IPS DF 6.9 (cell line): ENCODE measurements at regions not wholly inside any gene's neighbourhood (a gene's known extent, or its start where the extent isn't known, plus 50 kb on each side); places are given as distances from the start of the nearest gene placed in this dataset.
"Not testable (repeated sequence)": the region's sequence is repeated elsewhere in the genome, so short reads cannot be mapped to it uniquely, and the experiment has no call there.

ENCODE experiments used
- DNase-seq: peaks from one replicate; pipeline ENCODE4 v3.0.0-alpha.2; 2013; ENCODE audit warnings: low read depth, low spot score
- H3K27ac ChIP-seq: one replicate; pipeline ENCODE4 v1.5.1; 2013; ENCODE audit warnings: low read length, control low read depth
- H3K27me3 ChIP-seq: 2 replicates; pipeline ENCODE4 v1.6.1; 2013; ENCODE audit warnings: mild to moderate bottlenecking, low read length; ENCODE audit not compliant: control insufficient read depth, insufficient read depth
- H3K36me3 ChIP-seq: 2 replicates; pipeline ENCODE4 v1.6.1; 2013; ENCODE audit warnings: low read length; ENCODE audit not compliant: control insufficient read depth, insufficient read depth
- H3K4me1 ChIP-seq: 2 replicates; pipeline ENCODE4 v1.6.1; 2013; ENCODE audit warnings: low read length; ENCODE audit not compliant: control insufficient read depth, insufficient read depth
- H3K4me3 ChIP-seq: 2 replicates; pipeline ENCODE4 v1.5.1; 2013; ENCODE audit warnings: mild to moderate bottlenecking, low read length
- H3K9me3 ChIP-seq: 2 replicates; pipeline ENCODE4 v1.6.1; 2013; ENCODE audit warnings: low read length, inconsistent platforms; ENCODE audit not compliant: control insufficient read depth, insufficient read depth
- WGBS: extraction: QIAGEN DNeasy Blood & Tissue Kit; methylation state at CpG from one replicate; pipeline ENCODE4 v1.1.7; 2013; ENCODE audit warnings: mixed read lengths, missing lambda C conversion rate; ENCODE audit not compliant: insufficient read length, insufficient coverage; 5-methylcytosine and 5-hydroxymethylcytosine counted together

DNA sequence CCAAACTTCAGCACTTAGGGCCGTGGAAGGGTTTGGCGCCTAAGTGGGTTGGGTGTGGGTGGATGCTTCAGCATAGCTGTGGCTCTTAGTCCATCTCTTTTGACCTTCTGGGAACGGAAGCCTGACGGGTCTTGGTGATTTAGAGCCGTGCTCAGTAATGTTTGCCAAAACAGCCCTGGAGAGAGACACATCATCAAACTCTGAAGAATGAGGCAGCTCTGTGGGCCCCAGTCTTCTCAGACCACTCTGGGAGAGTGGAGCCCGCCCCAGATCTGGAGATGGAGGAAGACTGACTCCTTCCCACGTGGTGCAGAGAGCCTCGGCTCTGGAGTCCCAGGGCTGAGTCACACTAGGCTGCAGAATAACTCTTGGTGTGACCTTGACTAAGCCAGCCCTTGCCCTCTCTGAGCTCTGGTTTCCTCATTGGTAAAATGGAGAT lies 168.9 kb downstream of the C11orf91 start:
- Histone ChIP-seq H3K4me1 (no peaks in the 10 kb centered on the region), H3K27me3 (no peaks in the 10 kb centered on the region), H3K27ac (no peak overlapping the region), H3K36me3 (no peaks in the 10 kb centered on the region), H3K4me3 (no peak overlapping the region), H3K9me3 (no peaks in the 10 kb centered on the region)
- WGBS: no CpG with 5 or more reads among the region's 8 CpGs
- DNase-seq: no peak

DNA sequence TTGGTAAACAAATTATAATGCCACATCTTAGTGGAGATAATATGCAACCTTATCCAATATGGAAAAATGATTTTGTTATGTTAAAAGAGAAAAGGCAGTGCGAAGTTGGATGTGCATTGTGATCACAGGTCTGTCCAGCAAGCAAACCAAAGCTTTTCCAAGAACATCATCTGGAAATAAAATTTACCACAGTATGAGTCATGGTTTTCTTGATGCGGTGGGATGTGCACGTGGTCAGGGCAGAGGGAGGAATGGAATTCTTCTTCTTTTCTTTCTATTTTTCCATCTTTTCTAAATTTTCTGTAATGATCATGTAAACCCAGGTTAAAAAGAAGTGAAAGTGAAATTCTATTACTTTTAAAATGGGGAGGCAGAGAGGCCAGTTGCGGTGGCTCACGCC lies 169.8 kb downstream of the C11orf91 start:
- H3K4me1 ChIP-seq: no peaks in the 10 kb centered on the region
- H3K27me3 ChIP-seq: no peaks in the 10 kb centered on the region
- no peak overlapping the region for H3K4me3 ChIP-seq
- no peak for DNase-seq
- no peaks in the 10 kb centered on the region for H3K9me3 ChIP-seq
- WGBS: no CpG with 5 or more reads among the region's 5 CpGs
- no peak overlapping the region for H3K27ac ChIP-seq
- H3K36me3 ChIP-seq: no peaks in the 10 kb centered on the region

DNA sequence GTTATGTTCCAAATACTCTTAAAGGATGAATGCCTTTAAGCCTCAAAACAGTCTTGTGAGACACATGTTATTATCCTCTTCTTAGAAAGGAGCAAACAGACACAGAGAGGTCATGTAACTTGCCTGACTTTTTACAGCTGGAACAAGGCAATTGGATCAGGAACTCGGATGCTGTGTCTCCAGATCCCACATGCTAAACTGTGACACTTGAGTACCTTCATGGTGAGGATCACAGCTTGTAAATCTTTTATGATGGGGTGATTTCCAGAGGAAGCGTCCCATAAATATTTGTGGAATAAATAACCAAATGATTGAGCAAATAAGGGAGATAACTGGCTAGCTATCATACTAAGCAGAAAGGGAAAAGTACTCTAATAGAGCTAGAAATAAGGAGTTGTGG lies 171.2 kb downstream of the C11orf91 start:
- Histone ChIP-seq H3K4me3 (no peak overlapping the region), H3K9me3 (no peaks in the 10 kb centered on the region), H3K36me3 (no peaks in the 10 kb centered on the region), H3K27ac (no peak overlapping the region), H3K27me3 (no peaks in the 10 kb centered on the region), H3K4me1 (no peaks in the 10 kb centered on the region)
- DNase-seq: no peak
- WGBS: no CpG with 5 or more reads among the region's 2 CpGs

DNA sequence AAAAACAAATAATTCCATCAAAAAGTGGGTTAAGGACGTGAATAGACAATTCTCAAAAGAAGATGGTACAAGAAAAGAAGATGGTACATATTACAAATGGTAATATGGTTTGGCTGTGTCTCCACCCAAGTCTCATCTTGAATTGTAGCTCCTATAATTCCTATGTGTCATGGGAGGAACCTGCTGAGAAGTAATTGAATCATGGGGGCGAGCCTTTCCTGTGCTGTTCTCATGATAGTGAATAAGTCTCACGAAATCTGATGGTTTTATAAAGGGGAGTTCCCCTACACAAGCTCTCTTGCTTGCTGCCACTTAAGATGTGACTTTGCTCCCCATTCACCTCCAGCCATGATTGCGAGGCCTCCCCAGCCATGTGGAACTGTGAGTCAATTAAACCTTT lies 172.9 kb downstream of the C11orf91 start:
- not testable (repeated sequence) for H3K4me3 ChIP-seq, H3K36me3 ChIP-seq, H3K27me3 ChIP-seq, H3K4me1 ChIP-seq, H3K27ac ChIP-seq, DNase-seq, H3K9me3 ChIP-seq
- WGBS: no CpG with 5 or more reads among the region's 4 CpGs

DNA sequence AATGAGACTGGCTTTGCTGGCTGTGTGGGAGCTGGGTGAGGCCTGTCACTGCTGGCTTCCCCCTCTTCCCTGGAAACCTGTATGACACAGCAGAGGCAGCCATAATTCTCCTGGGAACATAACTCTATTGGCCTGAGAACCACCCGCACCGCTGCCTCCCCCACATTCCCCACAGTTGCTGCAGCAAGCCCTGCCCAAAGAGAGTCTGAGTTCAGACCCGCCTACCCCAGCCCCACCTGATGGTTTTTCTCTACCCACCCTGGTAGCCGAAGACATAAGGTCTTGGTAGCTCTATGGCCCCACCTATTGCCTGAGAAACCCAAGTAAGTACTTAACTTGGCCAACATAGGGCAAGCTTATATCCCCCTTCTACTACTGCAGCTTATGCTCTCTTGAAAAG lies 174.8 kb downstream of the C11orf91 start:
- no peaks in the 10 kb centered on the region for H3K4me1 ChIP-seq
- WGBS: no CpG with 5 or more reads among the region's 4 CpGs
- DNase-seq: no peak

DNA sequence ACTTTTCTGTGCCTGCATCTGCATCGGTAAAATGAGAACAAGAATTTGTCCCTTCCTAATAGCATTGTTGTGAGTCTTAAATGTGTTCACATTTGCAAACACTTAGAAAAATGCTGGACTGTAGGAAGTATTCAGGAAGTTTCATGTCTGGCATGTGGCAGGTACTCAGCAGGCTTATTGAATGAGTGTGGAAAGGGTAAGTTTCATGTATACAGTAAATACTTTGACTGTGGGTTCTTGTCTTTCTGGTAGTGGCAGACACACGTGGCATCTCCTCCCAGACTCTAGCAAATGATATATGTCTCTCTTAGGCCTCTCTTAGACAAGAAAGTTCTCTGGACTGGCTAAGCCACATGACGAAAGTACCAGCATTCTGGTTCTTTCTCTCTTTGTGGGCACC lies 179.2 kb downstream of the C11orf91 start:
- Histone ChIP-seq H3K4me1 (no peaks in the 10 kb centered on the region), H3K9me3 (no peaks in the 10 kb centered on the region), H3K4me3 (no peak overlapping the region), H3K27me3 (no peaks in the 10 kb centered on the region), H3K36me3 (no peaks in the 10 kb centered on the region), H3K27ac (no peak overlapping the region)
- DNase-seq: no peak
- no CpG with 5 or more reads among the region's 3 CpGs for WGBS

More for the DNA sequence above, 174.8 kb downstream of the C11orf91 start:
- Histone ChIP-seq H3K27me3 (no peaks in the 10 kb centered on the region), H3K4me3 (no peak overlapping the region), H3K9me3 (no peaks in the 10 kb centered on the region), H3K27ac (no peak overlapping the region), H3K36me3 (no peaks in the 10 kb centered on the region)

DNA sequence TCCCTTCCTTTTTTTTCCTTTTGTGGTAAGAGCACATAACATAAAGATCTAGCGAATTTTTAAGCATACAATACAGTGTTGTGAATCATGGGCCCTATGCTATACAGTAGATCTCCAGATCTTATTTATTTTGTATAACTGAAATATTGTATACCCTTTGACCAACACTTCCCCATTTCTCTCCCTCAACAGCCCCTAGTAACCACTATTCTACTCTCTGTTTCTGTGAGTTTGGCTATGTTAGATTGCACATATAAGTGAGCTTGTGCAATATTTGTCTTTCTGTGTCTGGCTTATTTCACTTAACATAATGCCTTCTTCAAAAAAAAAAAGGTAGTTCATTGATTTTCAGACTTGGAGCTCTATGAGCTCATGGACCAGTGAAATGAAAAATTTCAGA lies 180.5 kb downstream of the C11orf91 start:
- H3K27me3 ChIP-seq: no peaks in the 10 kb centered on the region
- no CpG with 5 or more reads among the region's 1 CpG for whole genome bisulfite sequencing

DNA sequence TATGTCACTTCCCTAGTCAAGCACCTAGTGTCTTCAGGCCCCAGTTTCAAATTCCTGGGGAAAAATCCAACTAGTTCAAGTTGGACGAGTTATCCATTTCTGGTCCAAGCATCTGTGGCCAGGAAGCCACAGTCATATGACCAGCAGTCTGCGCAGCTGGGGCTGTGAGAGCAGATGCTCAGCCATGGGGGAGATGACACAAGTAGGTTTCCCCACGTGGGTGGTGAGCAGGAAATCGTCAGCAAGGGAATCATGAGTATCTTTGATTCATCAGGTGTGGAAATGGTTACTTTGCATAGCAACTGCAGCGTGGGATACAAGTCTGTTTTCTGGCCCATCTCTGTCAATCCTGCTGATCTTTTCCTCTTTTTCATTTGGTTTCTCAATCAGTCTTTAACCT lies 185.3 kb downstream of the C11orf91 start:
- no peak overlapping the region for H3K27ac ChIP-seq
- no peaks in the 10 kb centered on the region for H3K4me1 ChIP-seq
- H3K4me3 ChIP-seq: no peak overlapping the region
- H3K27me3 ChIP-seq: no peaks in the 10 kb centered on the region
- no CpG with 5 or more reads among the region's 5 CpGs for WGBS
- H3K36me3 ChIP-seq: no peaks in the 10 kb centered on the region
- no peak for DNase-seq
- no peaks in the 10 kb centered on the region for H3K9me3 ChIP-seq

More for the DNA sequence above, 180.5 kb downstream of the C11orf91 start:
- no peak for DNase-seq
- H3K4me1 ChIP-seq: no peaks in the 10 kb centered on the region
- H3K9me3 ChIP-seq: no peaks in the 10 kb centered on the region
- no peak overlapping the region for H3K4me3 ChIP-seq
- no peak overlapping the region for H3K27ac ChIP-seq
- no peaks in the 10 kb centered on the region for H3K36me3 ChIP-seq

DNA sequence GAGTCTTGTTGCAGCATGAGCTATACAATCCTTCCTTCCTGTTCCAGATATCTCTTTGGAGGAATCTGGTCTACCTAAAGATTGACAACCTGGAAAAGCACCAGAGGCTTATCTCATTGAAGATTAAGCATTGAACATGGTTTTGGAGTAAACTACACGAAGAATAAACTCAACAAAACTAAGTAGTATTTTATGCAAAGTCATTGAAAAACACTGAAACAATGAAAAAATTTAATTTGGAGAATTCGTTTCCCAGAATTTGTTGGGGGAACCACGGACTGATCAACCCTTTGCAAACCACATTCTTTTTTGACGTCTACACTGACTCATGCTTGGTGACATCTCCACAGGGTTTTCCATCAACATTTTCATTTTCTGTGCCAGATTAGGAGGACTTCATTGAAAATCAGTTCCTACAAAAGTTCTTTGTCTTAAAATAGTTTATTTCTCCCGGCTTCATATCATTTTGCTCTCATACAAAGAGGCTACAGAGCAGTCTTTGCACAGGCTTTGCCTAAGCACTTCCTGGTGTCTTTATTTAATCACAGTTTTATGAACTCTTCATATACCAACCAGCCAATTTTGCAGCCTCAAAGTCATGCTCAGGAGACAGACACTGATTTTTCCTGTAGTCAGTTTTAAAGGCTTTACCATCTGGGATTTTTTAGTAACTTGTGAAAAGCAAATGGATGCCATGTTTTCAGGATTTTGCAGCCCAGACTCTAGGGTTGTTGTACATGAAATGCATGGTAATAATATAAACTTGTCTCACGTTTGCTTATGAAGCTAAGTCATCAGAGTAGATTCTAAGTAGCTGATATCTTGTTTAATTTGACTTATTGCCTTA lies 186.3 kb downstream of the C11orf91 start:
- Histone ChIP-seq H3K27ac (no peak overlapping the region), H3K36me3 (no peaks in the 10 kb centered on the region), H3K4me1 (no peaks in the 10 kb centered on the region), H3K4me3 (no peak overlapping the region), H3K9me3 (no peaks in the 10 kb centered on the region), H3K27me3 (no peaks in the 10 kb centered on the region)
- no peak for DNase-seq
- no CpG with 5 or more reads among the region's 6 CpGs for WGBS

DNA sequence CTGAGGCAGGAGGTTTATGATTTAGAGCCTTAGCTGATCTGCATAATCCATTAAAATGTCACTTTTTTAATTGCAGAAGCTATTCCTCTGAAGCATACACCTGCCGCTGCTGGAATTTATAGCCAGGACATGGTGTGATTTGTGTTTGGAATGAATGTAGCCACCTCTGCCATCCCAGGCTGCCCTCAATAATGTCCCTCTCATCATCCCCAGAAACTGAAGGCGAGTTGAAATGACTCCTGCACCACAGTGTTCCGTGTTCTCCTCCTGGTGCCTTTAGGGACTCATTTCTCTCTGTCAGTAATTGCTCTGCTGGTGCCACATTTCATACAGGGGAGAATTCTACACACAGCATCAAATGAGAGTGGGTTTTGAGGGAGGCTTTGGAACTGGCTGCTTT lies 191.0 kb downstream of the C11orf91 start:
- no peaks in the 10 kb centered on the region for H3K36me3 ChIP-seq
- no peaks in the 10 kb centered on the region for H3K27me3 ChIP-seq
- H3K9me3 ChIP-seq: no peaks in the 10 kb centered on the region
- no peak overlapping the region for H3K27ac ChIP-seq
- DNase-seq: no peak
- no peaks in the 10 kb centered on the region for H3K4me1 ChIP-seq
- H3K4me3 ChIP-seq: no peak overlapping the region
- WGBS: no CpG with 5 or more reads among the region's 3 CpGs

DNA sequence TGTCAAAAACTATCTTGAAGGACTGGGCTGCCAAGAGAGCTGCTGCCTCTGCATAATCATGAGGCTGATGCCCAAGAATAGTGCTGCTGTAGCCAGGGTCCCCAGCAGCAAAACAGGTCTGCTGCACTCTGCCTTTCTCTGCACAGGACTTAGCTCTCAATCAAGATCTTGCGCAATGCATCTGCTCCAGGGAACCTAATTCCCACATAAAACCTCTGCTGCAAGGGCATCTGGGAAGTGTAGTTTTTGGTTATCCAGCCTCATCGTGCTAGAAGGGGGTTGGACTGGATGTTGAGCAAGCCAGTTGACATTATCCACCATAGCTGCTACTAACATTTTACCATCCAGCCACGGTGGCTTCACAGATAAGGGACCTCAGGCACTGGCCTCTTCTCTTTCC lies 192.7 kb downstream of the C11orf91 start:
- Histone ChIP-seq H3K4me1 (no peaks in the 10 kb centered on the region), H3K27me3 (no peaks in the 10 kb centered on the region), H3K36me3 (no peaks in the 10 kb centered on the region), H3K4me3 (no peak overlapping the region), H3K9me3 (no peaks in the 10 kb centered on the region), H3K27ac (no peak overlapping the region)
- WGBS: no CpG with 5 or more reads among the region's 3 CpGs
- no peak for DNase-seq
